ENCODE measurements at regions not wholly inside any gene's neighbourhood (a gene's known extent, or its start where the extent isn't known, plus 50 kb on each side); places are given as distances from the start of the nearest gene placed in this dataset.
"Not testable (repeated sequence)": the region's sequence is repeated elsewhere in the genome, so short reads cannot be mapped to it uniquely, and the experiment has no call there.

DNA sequence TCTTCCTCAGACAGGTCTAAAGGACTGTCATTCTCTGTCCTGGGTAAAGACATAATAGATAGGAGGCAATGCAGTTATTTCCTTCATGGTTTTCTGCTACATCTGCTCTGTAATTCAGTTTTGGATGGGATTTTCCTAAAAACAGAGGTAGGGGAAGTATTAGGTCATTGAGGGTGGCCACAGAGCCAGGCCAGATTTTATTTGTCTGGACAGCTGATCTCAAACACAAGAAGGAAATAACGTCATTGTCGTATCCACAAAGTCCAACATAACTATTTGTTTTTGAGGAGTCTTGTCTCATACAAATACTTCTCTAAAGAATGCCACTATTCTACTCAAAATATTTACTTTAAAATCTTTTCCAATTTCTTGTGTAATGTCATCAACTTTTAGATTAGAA is 154.8 kb upstream of the MAP2 start:
- DNase-seq (ENCODE audit: insufficient read length, low spot score) (no peak), FAIRE-seq (no peak)
- TF ChIP-seq, protein P1, sequence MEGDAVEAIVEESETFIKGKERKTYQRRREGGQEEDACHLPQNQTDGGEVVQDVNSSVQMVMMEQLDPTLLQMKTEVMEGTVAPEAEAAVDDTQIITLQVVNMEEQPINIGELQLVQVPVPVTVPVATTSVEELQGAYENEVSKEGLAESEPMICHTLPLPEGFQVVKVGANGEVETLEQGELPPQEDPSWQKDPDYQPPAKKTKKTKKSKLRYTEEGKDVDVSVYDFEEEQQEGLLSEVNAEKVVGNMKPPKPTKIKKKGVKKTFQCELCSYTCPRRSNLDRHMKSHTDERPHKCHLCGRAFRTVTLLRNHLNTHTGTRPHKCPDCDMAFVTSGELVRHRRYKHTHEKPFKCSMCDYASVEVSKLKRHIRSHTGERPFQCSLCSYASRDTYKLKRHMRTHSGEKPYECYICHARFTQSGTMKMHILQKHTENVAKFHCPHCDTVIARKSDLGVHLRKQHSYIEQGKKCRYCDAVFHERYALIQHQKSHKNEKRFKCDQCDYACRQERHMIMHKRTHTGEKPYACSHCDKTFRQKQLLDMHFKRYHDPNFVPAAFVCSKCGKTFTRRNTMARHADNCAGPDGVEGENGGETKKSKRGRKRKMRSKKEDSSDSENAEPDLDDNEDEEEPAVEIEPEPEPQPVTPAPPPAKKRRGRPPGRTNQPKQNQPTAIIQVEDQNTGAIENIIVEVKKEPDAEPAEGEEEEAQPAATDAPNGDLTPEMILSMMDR (IDR thresholded peaks at IDR 0.05; ENCODE audit: insufficient read depth, missing control alignments): no peak

DNA sequence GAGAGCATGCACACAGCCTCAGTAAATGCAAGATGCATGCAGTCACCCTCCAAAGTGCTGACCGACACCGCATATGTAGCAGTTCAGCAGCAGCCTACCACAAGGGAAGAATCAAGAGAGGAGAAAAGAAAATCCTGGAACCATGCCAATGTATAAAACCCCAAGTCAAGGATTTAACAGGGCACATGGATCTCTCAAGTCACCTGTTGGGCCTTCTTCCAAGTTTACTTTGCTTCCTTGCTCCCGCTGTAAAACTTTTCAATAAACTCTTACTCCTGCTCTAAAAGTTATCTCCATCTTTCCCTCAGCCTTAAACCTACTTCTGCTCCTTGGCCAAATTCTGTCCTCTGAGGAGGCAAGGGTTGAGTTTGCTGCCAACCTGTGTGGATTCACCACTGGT is 147.8 kb upstream of the MAP2 start:
- FAIRE-seq (no peak), DNase-seq (ENCODE audit: insufficient read length, low spot score) (no peak)
- TF ChIP-seq, protein P1 (IDR thresholded peaks at IDR 0.05; ENCODE audit: insufficient read depth, missing control alignments): no peak

DNA sequence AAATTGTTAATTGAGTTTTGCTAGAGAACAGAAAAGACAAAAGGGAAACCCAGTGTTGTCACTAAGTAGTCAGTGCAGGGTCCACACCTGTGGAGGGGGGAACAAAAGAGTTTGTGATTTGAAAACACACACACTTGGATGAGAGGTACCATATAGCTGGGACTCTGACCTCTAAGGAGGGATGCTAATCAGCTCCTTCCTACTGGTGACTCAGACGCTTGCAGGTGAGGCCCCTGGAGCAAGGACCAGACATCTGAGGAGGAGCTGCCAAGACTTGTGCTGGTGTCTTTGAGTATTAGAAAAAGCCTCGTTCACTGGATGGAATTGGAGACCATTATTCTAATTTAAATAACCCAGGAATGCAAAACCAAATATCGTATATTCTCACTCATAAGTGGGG is 146.4 kb upstream of the MAP2 start:
- FAIRE-seq (no peak), DNase-seq (ENCODE audit: insufficient read length, low spot score) (no peak)
- TF ChIP-seq, protein P1 (IDR thresholded peaks at IDR 0.05; ENCODE audit: insufficient read depth, missing control alignments): no peak

DNA sequence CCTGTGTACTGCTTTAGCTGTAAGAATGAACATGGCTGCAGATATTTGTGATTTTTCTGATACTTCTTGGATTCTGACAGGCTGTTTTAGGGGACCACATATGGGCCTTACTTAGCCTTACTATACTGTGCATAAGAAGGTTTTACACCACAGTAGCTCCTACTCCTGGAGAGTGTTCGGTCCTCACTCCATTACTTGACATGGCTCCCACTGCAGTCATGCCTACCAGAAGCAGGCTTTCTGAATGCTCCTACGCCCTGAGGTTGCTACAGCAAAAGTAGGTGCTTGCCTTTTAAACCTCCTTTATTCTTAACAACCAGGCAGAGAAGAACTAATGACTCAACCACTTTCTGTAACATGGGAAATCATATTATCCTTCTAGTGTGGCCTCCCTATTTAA is 125.2 kb upstream of the MAP2 start:
- no peak for FAIRE-seq
- TF ChIP-seq, protein P1 (IDR thresholded peaks at IDR 0.05; ENCODE audit: insufficient read depth, missing control alignments): no peak
- no peak for DNase-seq (ENCODE audit: insufficient read length, low spot score)

DNA sequence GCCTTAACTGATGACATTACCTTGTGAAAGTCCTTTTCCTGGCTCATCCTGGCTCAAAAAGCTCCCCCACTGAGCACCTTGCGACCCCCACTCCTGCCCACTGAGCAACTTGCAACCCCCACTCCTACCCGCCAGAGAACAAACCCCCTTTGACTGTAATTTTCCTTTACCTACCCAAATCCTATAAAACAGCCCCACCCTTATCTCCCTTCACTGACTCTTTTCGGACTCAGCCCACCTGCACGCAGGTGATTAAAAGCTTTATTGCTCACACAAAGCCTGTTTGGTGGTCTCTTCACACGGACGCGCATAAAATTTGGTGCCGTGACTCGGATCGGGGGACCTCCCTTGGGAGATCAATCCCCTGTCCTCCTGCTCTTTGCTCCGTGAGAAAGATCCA is 124.4 kb upstream of the MAP2 start:
- not testable (repeated sequence) for DNase-seq (ENCODE audit: insufficient read length, low spot score); FAIRE-seq

DNA sequence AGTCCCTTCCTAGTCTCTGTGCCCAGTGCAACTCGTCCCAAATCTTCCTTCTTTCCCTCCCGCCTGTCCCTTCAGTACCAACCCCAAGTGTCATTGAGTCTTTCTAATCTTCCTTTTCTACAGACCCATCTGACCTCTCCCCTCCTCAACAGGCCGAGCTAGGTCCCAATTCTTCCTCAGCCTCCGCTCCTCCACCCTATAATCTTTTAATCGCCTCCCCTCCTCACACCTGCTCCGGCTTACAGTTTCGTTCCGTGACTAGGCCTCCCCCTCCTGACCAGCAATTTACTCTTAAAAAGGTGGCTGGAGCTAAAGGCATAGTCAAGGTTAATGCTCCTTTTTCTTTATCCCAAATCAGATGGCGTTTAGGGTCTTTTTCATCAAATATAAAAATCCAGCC is 123.1 kb upstream of the MAP2 start:
- not testable (repeated sequence) for FAIRE-seq; DNase-seq (ENCODE audit: insufficient read length, low spot score)

GRCh38 chr2:209305026-209305425 is 118.8 kb upstream of the MAP2 start:
- FAIRE-seq (no peak), DNase-seq (ENCODE audit: insufficient read length, low spot score) (no peak)
- TF ChIP-seq, protein P1 (IDR thresholded peaks at IDR 0.05; ENCODE audit: insufficient read depth, missing control alignments): no peak

- TF ChIP-seq, protein P1 (IDR thresholded peaks at IDR 0.05; ENCODE audit: insufficient read depth, missing control alignments): no peak
- FAIRE-seq (no peak), DNase-seq (ENCODE audit: insufficient read length, low spot score) (no peak)
Measured at GRCh38 chr2:209305746-209306196, 118.1 kb upstream of the MAP2 start.

Data from D721Med (cell line).